ENCODE measurements at regions not wholly inside any gene's neighbourhood (a gene's known extent, or its start where the extent isn't known, plus 50 kb on each side); places are given as distances from the start of the nearest gene placed in this dataset.

DNA sequence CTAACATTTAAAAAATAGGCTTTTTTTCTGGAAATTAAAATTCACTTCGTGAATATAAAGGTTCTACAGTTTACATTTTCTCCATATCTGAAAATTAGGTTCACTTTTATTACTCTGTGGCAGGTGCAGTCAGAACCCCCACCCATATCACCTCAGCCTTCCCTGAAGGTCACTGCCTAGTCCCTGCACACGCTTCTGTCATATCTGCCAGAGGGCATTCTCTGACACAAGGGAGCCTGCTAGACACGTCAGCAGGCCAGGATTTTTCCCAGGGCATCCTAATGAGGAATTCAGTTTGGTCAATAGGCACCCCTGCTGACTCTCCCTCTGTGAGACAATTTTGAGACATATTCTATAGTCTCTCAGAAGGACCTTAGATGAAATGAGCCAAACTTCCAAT, 475.7 kb upstream of the PKDCC start:
- TF ChIP-seq, protein P1, sequence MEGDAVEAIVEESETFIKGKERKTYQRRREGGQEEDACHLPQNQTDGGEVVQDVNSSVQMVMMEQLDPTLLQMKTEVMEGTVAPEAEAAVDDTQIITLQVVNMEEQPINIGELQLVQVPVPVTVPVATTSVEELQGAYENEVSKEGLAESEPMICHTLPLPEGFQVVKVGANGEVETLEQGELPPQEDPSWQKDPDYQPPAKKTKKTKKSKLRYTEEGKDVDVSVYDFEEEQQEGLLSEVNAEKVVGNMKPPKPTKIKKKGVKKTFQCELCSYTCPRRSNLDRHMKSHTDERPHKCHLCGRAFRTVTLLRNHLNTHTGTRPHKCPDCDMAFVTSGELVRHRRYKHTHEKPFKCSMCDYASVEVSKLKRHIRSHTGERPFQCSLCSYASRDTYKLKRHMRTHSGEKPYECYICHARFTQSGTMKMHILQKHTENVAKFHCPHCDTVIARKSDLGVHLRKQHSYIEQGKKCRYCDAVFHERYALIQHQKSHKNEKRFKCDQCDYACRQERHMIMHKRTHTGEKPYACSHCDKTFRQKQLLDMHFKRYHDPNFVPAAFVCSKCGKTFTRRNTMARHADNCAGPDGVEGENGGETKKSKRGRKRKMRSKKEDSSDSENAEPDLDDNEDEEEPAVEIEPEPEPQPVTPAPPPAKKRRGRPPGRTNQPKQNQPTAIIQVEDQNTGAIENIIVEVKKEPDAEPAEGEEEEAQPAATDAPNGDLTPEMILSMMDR (conservative IDR thresholded peaks at IDR 0.05; ENCODE audit: low read length): no peak
- no peak for TF ChIP-seq EZH2phosphoT487 (IDR thresholded peaks at IDR 0.05; ENCODE audit: borderline replicate concordance, low read depth, low read length)
